Spinal cord (tissue), 9 donors: ENCODE measurements at regions not wholly inside any gene's neighbourhood (a gene's known extent, or its start where the extent isn't known, plus 50 kb on each side); places are given as distances from the start of the nearest gene placed in this dataset.

Source experiments
- DNase-seq, 6 donors: peaks; one replicate each; pipeline versions ENCODE4 v3.0.0 to v3.0.0-alpha.2; 2013 to 2015; ENCODE audit warnings: low spot score in 6 of 6, low read depth in 4 of 6
- H3K27ac ChIP-seq: one replicate; pipeline ENCODE4 v1.5.1; 2013; ENCODE audit warnings: low read depth, low read length, control low read depth
- H3K27me3 ChIP-seq: one replicate; pipeline ENCODE4 v1.6.1; 2013; ENCODE audit warnings: low read length; ENCODE audit not compliant: control insufficient read depth, insufficient read depth
- H3K36me3 ChIP-seq: one replicate; pipeline ENCODE4 v1.6.1; 2013; ENCODE audit warnings: low read length; ENCODE audit not compliant: control insufficient read depth, insufficient read depth
- H3K4me1 ChIP-seq: one replicate; pipeline ENCODE4 v1.6.1; 2013; ENCODE audit warnings: low read length; ENCODE audit not compliant: control insufficient read depth, insufficient read depth
- H3K4me3 ChIP-seq: one replicate; pipeline ENCODE4 v1.5.1; 2013; ENCODE audit warnings: low read depth, low read length, control low read depth
- H3K9me3 ChIP-seq: one replicate; pipeline ENCODE4 v1.6.1; 2013; ENCODE audit warnings: low read length; ENCODE audit not compliant: control insufficient read depth, insufficient read depth
- WGBS: methylation state at CpG from one replicate; pipeline ENCODE4 v1.1.5; 2013; ENCODE audit warnings: missing lambda C conversion rate; ENCODE audit not compliant: insufficient coverage; 5-methylcytosine and 5-hydroxymethylcytosine counted together
- donor health status: healthy.

DNA sequence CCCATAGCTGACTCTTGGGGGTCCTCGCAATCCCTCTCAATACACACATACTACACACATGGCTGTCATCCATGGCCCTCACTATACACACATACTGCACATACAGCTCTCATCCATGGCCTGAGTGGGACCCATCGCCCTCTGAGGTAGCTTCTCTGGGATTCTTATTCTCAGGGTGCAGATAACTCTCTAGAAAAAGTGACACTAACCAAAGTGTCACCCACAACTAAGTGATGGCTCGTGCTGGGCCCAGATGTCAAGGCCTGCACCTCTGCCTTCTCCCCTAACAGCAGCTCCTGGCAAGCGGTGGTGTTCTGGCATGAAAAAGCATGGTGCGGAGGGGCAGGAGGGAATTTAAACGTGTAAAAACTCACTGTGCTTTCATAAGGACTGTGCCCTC lies 62.7 kb upstream of the ZPBP start:
- H3K4me3 ChIP-seq: no peak overlapping the region
- no peak for DNase-seq
- no peaks in the 10 kb centered on the region for H3K9me3 ChIP-seq
- H3K27ac ChIP-seq: no peak overlapping the region
- no peaks in the 10 kb centered on the region for H3K27me3 ChIP-seq
- H3K36me3 ChIP-seq: no peaks in the 10 kb centered on the region
- WGBS: 100% methylated on average over 1 of the region's 6 CpGs
- H3K4me1 ChIP-seq: no peaks in the 10 kb centered on the region

DNA sequence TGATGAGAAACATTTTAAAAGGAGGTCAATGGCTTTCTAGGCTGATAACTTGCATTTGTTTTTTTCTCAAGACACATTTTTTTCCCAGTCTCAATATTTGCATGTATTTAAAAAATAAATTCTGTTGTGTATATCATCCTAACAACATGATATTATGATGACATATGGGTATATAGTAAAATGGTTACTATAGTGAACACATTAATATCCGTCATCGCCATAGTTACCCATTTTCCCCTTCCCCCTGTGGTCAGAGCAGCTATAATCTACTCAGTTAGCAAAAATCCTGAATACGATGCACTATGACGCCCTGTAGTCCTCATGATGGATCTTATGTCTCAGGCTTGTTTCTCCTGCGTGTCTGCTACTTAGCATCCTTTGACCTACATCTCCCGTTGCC lies 60.9 kb upstream of the ZPBP start:
- Histone ChIP-seq H3K9me3 (no peaks in the 10 kb centered on the region), H3K4me3 (no peak overlapping the region), H3K4me1 (no peaks in the 10 kb centered on the region), H3K36me3 (no peaks in the 10 kb centered on the region), H3K27ac (no peak overlapping the region), H3K27me3 (no peaks in the 10 kb centered on the region)
- WGBS: 53% methylated on average over 3 of the region's 6 CpGs
- no peak for DNase-seq

DNA sequence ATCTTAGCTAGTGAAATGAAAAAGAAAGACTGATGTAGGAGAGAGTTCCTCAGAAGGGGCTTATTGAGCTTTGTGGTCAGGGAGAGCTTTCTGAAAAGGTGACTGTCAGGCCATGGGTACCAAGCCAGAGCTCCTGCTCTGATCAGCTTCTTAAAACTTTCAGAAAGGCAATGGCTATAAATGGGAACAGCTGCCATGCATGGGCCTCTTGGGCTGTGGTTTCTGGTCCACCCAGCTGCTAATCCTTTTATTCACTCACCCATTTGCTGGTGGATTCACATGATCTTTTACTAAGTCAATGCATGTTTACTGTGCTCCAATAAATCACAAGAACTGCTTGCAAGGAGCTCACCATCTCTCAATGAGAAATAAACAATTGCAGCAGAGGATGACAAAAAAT lies 60.1 kb upstream of the ZPBP start:
- H3K27ac ChIP-seq: no peak overlapping the region
- no peaks in the 10 kb centered on the region for H3K9me3 ChIP-seq
- H3K27me3 ChIP-seq: no peaks in the 10 kb centered on the region
- no peaks in the 10 kb centered on the region for H3K4me1 ChIP-seq
- DNase-seq: no peak
- no peak overlapping the region for H3K4me3 ChIP-seq
- no peaks in the 10 kb centered on the region for H3K36me3 ChIP-seq

DNA sequence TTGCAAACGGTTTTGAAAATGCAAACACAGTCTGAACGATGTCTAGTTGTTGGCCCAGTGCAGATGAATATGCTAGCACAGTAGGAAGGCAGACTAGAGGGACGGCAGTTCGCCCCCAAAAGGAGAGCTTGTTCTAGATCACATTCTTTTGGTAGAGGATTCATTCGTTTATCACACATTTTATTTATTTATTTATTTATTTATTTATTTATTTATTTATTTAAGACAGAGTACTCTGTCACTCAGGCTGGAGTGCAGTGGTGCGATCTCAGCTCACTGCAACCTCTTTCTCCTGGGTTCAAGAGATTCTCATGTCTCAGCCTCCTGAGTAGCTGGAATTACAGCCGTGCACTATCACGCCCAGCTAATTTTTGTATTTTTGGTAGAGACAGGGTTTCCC lies 59.4 kb upstream of the ZPBP start:
- 100% methylated on average over 3 of the region's 8 CpGs for WGBS
- Histone ChIP-seq H3K9me3 (no peaks in the 10 kb centered on the region), H3K4me3 (no peak overlapping the region), H3K36me3 (no peaks in the 10 kb centered on the region), H3K4me1 (no peaks in the 10 kb centered on the region), H3K27me3 (no peaks in the 10 kb centered on the region), H3K27ac (no peak overlapping the region)
- no peak for DNase-seq

GRCh38 chr7:50151661-50152060 lies 58.6 kb upstream of the ZPBP start:
- DNase-seq: no peak
- WGBS: no CpG with 5 or more reads among the region's 3 CpGs
- H3K27ac ChIP-seq: no peak overlapping the region
- no peak overlapping the region for H3K4me3 ChIP-seq
- H3K9me3 ChIP-seq: no peaks in the 10 kb centered on the region
- no peaks in the 10 kb centered on the region for H3K4me1 ChIP-seq
- H3K27me3 ChIP-seq: no peaks in the 10 kb centered on the region
- H3K36me3 ChIP-seq: no peaks in the 10 kb centered on the region

- H3K27me3 ChIP-seq: no peaks in the 10 kb centered on the region
- WGBS: no CpG with 5 or more reads among the region's 2 CpGs
- H3K27ac ChIP-seq: no peak overlapping the region
- H3K36me3 ChIP-seq: no peaks in the 10 kb centered on the region
- H3K4me1 ChIP-seq: no peaks in the 10 kb centered on the region
- no peaks in the 10 kb centered on the region for H3K9me3 ChIP-seq
- DNase-seq: no peak
- no peak overlapping the region for H3K4me3 ChIP-seq
Measured at GRCh38 chr7:50151001-50151400, 58.0 kb upstream of the ZPBP start.

GRCh38 chr7:50149369-50149768 lies 56.3 kb upstream of the ZPBP start:
- Histone ChIP-seq H3K9me3 (no peaks in the 10 kb centered on the region), H3K36me3 (no peaks in the 10 kb centered on the region), H3K27ac (no peak overlapping the region), H3K4me3 (no peak overlapping the region), H3K4me1 (no peaks in the 10 kb centered on the region), H3K27me3 (no peaks in the 10 kb centered on the region)
- 71% methylated on average over 1 of the region's 2 CpGs for WGBS
- peak in 1 of 6 donors; percentile 26 for DNase-seq

DNA sequence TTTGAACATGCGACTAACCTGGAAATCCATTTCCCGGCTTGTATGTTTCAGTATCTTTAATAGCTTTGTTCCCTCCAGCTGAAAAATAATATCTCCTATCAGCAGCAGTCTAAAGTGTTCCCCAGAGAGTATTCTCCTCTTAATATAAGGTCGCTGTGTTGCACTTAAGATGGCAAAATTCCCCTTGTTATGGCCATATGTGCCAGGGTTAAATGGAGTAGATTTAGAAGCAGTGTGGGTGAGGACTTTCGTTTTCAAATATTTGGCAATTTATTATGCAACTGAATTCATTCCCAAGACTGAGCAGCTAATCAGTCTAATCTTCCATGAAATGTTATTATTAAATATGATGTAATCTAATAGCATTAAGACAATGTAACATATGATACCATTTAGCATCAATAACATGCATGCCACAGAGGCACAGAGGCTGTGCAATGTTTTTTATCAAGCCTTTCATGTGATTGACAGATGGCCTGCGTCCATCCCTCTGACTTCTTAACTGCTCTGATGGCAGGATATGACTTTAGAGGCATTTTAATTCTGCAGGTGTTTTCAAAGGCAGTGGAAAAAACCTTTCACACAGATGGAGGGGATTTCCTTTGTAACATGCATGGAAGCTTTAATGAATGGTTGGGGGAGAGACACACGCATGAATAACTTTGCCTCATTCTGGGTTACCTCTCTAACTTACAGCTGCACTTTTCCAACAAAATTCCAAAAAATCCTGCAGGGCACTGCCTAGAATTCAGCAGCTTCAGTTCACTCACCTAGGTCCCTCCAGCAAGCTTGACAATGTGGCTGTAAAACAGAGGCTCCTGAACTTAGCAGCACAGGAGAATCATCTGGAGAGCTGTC lies 55.1 kb upstream of the ZPBP start:
- peak in 1 of 6 donors; percentile 77 for DNase-seq
- Histone ChIP-seq H3K27ac (no peak overlapping the region), H3K4me1 (no peaks in the 10 kb centered on the region), H3K9me3 (no peaks in the 10 kb centered on the region), H3K4me3 (no peak overlapping the region), H3K27me3 (no peaks in the 10 kb centered on the region), H3K36me3 (no peaks in the 10 kb centered on the region)
- no CpG with 5 or more reads among the region's 6 CpGs for WGBS

DNA sequence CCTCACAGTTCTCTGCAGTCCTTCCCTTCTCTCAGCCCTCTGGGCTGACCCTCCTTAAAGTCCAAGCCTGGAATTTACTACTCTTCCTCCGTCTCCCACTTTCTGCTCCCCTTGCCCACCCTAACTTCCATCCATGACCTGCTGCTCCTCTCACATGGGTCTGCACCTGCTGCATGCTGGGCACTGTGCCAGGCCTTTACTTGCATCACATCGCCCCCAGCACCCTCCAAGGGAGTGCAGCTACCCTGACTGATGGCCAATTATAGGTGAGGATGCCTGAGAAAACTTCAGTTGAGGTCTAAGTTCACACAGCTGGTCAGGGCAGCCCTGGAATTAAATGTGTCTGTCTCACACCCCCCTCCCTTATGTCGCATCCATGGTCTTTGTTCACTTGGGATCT lies 53.6 kb upstream of the ZPBP start:
- no peak for DNase-seq
- Histone ChIP-seq H3K27ac (no peak overlapping the region), H3K27me3 (no peaks in the 10 kb centered on the region), H3K9me3 (no peaks in the 10 kb centered on the region), H3K36me3 (no peaks in the 10 kb centered on the region), H3K4me3 (no peak overlapping the region), H3K4me1 (no peaks in the 10 kb centered on the region)
- WGBS: 68% methylated on average over 2 of the region's 3 CpGs

GRCh38 chr7:50145801-50146338 lies 52.8 kb upstream of the ZPBP start:
- no peaks in the 10 kb centered on the region for H3K4me1 ChIP-seq
- H3K36me3 ChIP-seq: no peaks in the 10 kb centered on the region
- no peaks in the 10 kb centered on the region for H3K9me3 ChIP-seq
- no peaks in the 10 kb centered on the region for H3K27me3 ChIP-seq
- WGBS: 56% methylated on average over 1 of the region's 2 CpGs
- no peak overlapping the region for H3K4me3 ChIP-seq
- no peak for DNase-seq
- H3K27ac ChIP-seq: no peak overlapping the region
